ENCODE measurements at regions not wholly inside any gene's neighbourhood (a gene's known extent, or its start where the extent isn't known, plus 50 kb on each side); places are given as distances from the start of the nearest gene placed in this dataset.

- TF ChIP-seq CTCF (conservative IDR thresholded peaks at IDR 0.05; ENCODE audit: low read depth, low read length) (no peak), EZH2 (IDR thresholded peaks at IDR 0.05; ENCODE audit: borderline replicate concordance, low read depth, low read length, poor library complexity, severe bottlenecking) (no peak)
Measured at GRCh38 chr16:27703545-27703944, 153.6 kb downstream of the KATNIP start.

All from A673 (cell line).